A673 (cell line): ENCODE measurements at regions not wholly inside any gene's neighbourhood (a gene's known extent, or its start where the extent isn't known, plus 50 kb on each side); places are given as distances from the start of the nearest gene placed in this dataset.

Experiments used
- CTCF ChIP-seq: fragments of 300-800, 200-600 bp; sonication (generic); conservative IDR thresholded peaks from 2 replicates; pipeline ENCODE4 v1.5.1; 2017; ENCODE audit warnings: low read depth, mild to moderate bottlenecking, antibody characterized with exemption, low read length, moderate library complexity, mixed read lengths
- EZH2 ChIP-seq: fragments of 200-600 bp; sonication (generic); IDR thresholded peaks from 2 replicates; pipeline ENCODE4 v1.6.1; 2017; ENCODE audit warnings: borderline replicate concordance, low read depth, mild to moderate bottlenecking, mixed read lengths, antibody characterized with exemption, low read length; ENCODE audit not compliant: poor library complexity, severe bottlenecking

- TF ChIP-seq EZH2, result no peak
- TF ChIP-seq CTCF, result no peak
Measured at GRCh38 chr6:44554861-44555260, 167.4 kb downstream of the CDC5L start.
